GM12873 (cell line): ENCODE measurements at regions not wholly inside any gene's neighbourhood (a gene's known extent, or its start where the extent isn't known, plus 50 kb on each side); places are given as distances from the start of the nearest gene placed in this dataset.

Experiments used
- TF ChIP-seq, protein P1 (sequence below): IDR thresholded peaks from 2 replicates; pipeline ENCODE4 v1.5.1; 2012; ENCODE audit warnings: low read depth, mild to moderate bottlenecking, moderate library complexity, low read length, control low read depth; ENCODE audit not compliant: insufficient read depth; ENCODE audit errors: missing control alignments

DNA sequence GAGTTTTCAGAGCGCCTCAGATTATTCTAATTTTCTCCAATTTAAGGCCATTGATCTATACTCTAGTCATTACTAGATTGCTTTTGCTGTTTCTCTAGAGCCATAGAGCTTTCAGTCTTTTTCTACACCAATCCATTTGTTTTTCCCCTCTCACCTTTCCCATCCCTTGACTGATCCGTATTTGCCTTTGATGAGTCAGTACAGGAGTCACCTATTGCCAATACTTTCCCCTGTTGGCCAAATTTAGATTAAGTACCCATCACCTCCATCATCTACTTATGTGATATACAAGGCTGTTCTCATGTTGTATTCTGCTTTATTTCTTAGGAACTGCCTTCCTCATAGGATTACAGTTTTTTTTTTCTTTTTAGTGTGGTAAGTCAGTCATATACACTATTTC lies 463.2 kb downstream of the KLF12 start:
- TF ChIP-seq, protein P1, sequence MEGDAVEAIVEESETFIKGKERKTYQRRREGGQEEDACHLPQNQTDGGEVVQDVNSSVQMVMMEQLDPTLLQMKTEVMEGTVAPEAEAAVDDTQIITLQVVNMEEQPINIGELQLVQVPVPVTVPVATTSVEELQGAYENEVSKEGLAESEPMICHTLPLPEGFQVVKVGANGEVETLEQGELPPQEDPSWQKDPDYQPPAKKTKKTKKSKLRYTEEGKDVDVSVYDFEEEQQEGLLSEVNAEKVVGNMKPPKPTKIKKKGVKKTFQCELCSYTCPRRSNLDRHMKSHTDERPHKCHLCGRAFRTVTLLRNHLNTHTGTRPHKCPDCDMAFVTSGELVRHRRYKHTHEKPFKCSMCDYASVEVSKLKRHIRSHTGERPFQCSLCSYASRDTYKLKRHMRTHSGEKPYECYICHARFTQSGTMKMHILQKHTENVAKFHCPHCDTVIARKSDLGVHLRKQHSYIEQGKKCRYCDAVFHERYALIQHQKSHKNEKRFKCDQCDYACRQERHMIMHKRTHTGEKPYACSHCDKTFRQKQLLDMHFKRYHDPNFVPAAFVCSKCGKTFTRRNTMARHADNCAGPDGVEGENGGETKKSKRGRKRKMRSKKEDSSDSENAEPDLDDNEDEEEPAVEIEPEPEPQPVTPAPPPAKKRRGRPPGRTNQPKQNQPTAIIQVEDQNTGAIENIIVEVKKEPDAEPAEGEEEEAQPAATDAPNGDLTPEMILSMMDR: no peak

DNA sequence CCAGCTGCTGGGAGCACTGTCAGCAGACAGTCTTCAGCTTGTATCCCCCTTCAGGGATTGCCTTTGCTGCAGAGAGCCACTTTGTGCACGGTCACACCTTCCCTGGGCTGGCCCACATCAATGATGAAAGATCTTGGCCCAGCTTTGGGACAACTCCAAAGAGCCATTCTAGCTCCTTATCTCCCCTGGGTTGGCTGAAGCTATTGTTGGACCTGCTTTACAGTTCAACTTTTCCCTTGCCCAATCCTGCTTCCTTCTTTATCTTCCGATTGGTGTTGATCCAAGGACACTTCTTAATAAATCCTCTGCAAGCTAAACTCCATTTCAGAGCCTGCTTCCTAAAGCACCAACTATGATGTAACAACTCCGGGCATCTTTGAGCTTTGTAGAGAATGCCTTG lies 466.4 kb downstream of the KLF12 start:
- TF ChIP-seq, protein P1: no peak

DNA sequence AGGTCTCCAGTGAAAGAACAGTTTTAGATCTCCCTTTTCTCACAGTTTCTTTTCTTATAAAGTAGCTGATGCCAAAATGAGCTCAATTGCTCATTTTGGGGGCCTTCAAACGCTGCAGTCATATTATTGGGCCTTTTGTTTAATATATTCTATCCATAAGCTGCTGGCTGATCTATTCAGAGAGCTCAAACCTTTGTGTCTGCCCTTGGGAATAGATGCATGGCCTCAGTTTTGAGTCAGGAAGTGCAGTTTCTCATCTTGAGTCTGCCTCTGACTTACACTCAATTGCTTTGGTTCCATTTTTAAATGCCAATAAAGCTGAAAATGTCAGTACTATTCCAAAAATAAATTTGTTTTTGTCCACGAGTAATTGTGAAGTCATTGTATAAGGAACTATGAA lies 468.9 kb downstream of the KLF12 start:
- TF ChIP-seq, protein P1: no peak

DNA sequence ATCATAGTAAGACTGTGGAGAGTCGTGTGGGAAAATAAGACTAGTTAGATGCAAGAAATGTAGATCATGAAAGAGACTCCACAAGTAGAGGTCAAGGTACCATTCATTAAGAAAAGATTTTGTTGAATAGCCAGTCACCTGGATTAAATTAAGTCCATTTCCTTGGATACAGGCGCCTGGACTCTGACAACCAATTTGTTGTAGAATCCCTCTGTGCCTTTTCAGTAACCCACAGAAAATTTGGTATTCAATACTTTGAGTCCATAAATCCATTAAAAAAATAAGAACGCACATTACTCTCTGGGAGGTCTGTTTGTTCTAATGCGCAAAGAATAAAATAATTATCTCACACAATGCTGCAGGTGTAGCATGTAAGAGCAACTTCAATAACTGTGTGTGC lies 469.4 kb downstream of the KLF12 start:
- TF ChIP-seq, protein P1: no peak

DNA sequence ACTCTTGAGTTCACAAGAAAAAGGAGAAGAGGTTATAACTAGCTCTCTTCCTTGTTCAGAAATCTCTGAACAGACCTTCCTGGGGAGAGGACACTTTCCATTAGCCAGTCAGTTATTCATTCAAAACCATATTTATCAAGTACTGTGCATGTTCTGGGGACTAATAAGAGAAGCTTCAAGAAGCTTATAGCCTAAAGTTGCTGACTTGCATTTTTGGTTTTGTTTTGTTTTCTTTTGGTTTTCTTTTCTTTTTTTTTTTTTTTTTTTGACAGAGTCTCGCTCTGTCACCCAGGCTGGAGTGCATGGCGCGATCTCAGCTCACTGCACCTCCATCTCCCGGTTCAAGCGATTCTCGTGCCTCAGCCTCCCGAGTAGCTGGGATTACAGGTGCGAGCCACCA lies 471.4 kb downstream of the KLF12 start:
- TF ChIP-seq, protein P1: no peak

DNA sequence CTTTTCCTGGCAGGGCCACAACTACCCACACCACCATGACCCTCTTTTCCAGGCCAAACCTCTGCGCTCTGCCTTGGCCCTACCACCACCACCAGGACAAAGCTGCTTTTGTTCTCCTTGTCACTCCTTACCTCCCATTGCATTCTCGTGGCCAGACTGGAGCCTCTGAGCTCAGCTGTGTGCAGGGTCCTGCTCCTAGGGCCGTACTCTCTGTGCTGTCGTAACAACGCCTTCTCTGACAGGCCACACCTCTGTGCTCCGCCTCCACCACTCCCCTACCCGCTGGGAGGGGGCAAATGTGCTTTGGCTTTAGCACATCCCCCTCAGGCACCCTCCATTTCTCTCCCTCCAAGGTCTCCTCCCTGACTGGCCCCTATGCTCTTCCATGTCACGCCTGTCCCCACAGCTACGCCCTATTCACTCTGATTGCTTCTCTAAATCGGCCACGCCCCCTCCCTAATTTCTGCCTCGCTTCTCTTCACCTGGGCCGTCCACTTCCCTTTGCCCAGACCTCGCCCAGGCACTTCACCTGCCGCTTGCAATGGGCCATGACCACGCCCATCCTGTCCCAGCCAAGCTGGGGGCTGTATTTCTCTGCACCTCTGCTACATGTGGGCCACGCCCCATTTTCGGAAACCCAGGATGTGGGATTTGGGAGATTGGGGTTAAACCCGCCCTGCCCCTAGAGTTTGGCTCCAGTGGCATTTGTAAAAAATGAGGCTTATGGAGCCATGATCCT lies 472.3 kb downstream of the KLF12 start:
- TF ChIP-seq, protein P1: no peak

DNA sequence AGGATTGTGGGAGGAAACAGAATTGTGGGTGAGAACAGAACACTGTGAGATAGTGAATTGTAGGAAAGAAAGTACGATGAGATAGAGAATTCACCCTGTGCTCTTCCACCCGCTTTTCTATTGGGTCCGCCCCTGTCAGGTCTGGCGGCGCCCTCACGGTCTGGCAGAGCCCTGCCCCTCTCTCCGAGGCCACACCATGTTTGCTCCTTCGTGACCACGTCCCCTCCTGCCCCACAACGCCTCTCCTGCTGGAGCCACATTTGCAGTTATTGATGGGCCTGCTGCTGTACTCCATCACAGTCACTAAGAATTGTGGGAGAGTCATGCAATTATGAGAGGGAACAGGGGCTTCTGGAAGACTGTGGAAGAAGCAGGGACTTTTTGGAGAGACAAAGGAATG lies 473.1 kb downstream of the KLF12 start:
- TF ChIP-seq, protein P1: no peak

DNA sequence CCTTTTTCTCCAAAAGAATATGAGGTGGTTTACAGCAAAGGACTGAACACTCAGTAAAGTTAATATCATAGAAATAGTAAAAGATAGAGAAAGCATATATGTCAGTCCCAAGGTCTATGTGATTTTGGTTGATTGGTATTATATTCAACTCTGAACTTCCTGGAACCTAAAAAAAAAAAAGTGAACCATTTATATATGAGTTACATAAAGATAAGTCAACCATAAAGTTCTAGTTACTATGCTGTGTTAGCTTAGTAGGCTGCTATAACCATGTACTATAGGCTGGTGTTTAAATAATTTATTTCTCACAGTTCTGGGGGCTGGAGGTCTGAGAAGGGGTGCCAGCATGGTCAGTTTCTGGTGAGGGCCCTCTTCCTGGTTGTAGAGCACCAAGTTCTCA lies 475.6 kb downstream of the KLF12 start:
- TF ChIP-seq, protein P1: no peak
